Neural progenitor cell (in vitro differentiated cells): ENCODE measurements at regions not wholly inside any gene's neighbourhood (a gene's known extent, or its start where the extent isn't known, plus 50 kb on each side); places are given as distances from the start of the nearest gene placed in this dataset.

Experiments used
- DNase-seq: peaks from one replicate; pipeline ENCODE4 v3.0.0-alpha.2; 2016; ENCODE audit warnings: low spot score
- H2AFZ ChIP-seq: fragments of 200-600 bp; sonication (generic); replicated peaks from 2 replicates; pipeline ENCODE4 v1.6.1; 2016; ENCODE audit warnings: antibody characterized with exemption
- H3F3A ChIP-seq: fragments of 200-600 bp; sonication (generic); 2 replicates; pipeline ENCODE4 v1.6.1; 2016; ENCODE audit warnings: antibody characterized with exemption, low read depth
- H3K27ac ChIP-seq: fragments of 200-600 bp; sonication (generic); 2 replicates; pipeline ENCODE4 v1.5.1; 2016; ENCODE audit warnings: mild to moderate bottlenecking
- H3K27me3 ChIP-seq: fragments of 200-600 bp; sonication (generic); 2 replicates; pipeline ENCODE4 v1.6.1; 2016; ENCODE audit warnings: mild to moderate bottlenecking, moderate library complexity
- H3K36me3 ChIP-seq: fragments of 200-600 bp; sonication (generic); 2 replicates; pipeline ENCODE4 v1.5.1; 2016
- H3K4me1 ChIP-seq: fragments of 200-600 bp; sonication (generic); 2 replicates; pipeline ENCODE4 v1.6.1; 2016; ENCODE audit warnings: mixed run types
- H3K4me2 ChIP-seq: fragments of 200-600 bp; sonication (generic); 2 replicates; pipeline ENCODE4 v1.6.1; 2016
- H3K4me3 ChIP-seq: fragments of 200-600 bp; sonication (generic); 2 replicates; pipeline ENCODE4 v1.5.1; 2016
- H3K79me2 ChIP-seq: fragments of 200-600 bp; sonication (generic); 2 replicates; pipeline ENCODE4 v1.6.1; 2016; ENCODE audit warnings: low read depth
- H3K9ac ChIP-seq: fragments of 200-600 bp; sonication (generic); 2 replicates; pipeline ENCODE4 v1.6.1; 2016
- H3K9me3 ChIP-seq: fragments of 200-600 bp; sonication (generic); 2 replicates; pipeline ENCODE4 v1.5.1; 2016; ENCODE audit warnings: low read depth
- H4K20me1 ChIP-seq: fragments of 200-600 bp; sonication (generic); 2 replicates; pipeline ENCODE4 v1.6.1; 2016; ENCODE audit warnings: low read depth
- H3K27ac Mint-ChIP-seq: 3 replicates; pipeline ENCODE4 v1.8.0; 2021; ENCODE audit warnings: mixed read lengths
- H3K27me3 Mint-ChIP-seq: 2 replicates; pipeline ENCODE4 v1.8.0; 2022; ENCODE audit warnings: low read depth, mild to moderate bottlenecking, inconsistent platforms, moderate library complexity, mixed read lengths; ENCODE audit not compliant: insufficient read depth
- H3K36me3 Mint-ChIP-seq: 3 replicates; pipeline ENCODE4 v1.8.0; 2021; ENCODE audit warnings: mixed read lengths
- H3K4me1 Mint-ChIP-seq: 3 replicates; pipeline ENCODE4 v1.8.0; 2021; ENCODE audit warnings: mixed read lengths
- H3K4me3 Mint-ChIP-seq: 3 replicates; pipeline ENCODE4 v1.8.0; 2021; ENCODE audit warnings: mild to moderate bottlenecking, moderate library complexity, mixed read lengths
- H3K9me3 Mint-ChIP-seq: 3 replicates; pipeline ENCODE4 v1.8.0; 2020; ENCODE audit warnings: mixed read lengths
- CTCF ChIP-seq: fragments of 200-600 bp; sonication (generic); IDR thresholded peaks from 2 replicates; pipeline ENCODE4 v1.5.1; 2017; ENCODE audit warnings: antibody characterized with exemption, mild to moderate bottlenecking
- EZH2 ChIP-seq: fragments of 200-600 bp; sonication (generic); IDR thresholded peaks from 2 replicates; pipeline ENCODE4 v1.6.1; 2017; ENCODE audit warnings: antibody characterized with exemption, mild to moderate bottlenecking, moderate library complexity
- EZH2phosphoT487 ChIP-seq: fragments of 200-600 bp; sonication (generic); IDR thresholded peaks from 2 replicates; pipeline ENCODE4 v1.6.1; 2017; ENCODE audit warnings: antibody characterized with exemption

GRCh38 chr2:145221516-145221915 is 701.6 kb upstream of the ZEB2 start:
- no peak for DNase-seq
- Histone ChIP-seq H3K4me3 (no peak overlapping the region), H3K9ac (no peak overlapping the region), H3K4me1 (no peaks in the 10 kb centered on the region), H3K27ac (no peak overlapping the region), H3F3A (no peaks in the 10 kb centered on the region), H2AFZ (no peak overlapping the region), H4K20me1 (no peaks in the 10 kb centered on the region), H3K36me3 (no peaks in the 10 kb centered on the region), H3K79me2 (no peaks in the 10 kb centered on the region), H3K4me2 (no peak overlapping the region), H3K9me3 (no peaks in the 10 kb centered on the region), H3K27me3 (no peaks in the 10 kb centered on the region)
- peaks cover 2% of the 10 kb centered on the region for H3K27me3 Mint-ChIP-seq
- H3K27ac Mint-ChIP-seq: no peak overlapping the region
- peaks cover 9% of the 10 kb centered on the region for H3K4me1 Mint-ChIP-seq
- no peaks in the 10 kb centered on the region for H3K36me3 Mint-ChIP-seq
- peaks cover 5% of the 10 kb centered on the region for H3K9me3 Mint-ChIP-seq
- no peak overlapping the region for H3K4me3 Mint-ChIP-seq
- TF ChIP-seq EZH2 (no peak), CTCF (no peak), EZH2phosphoT487 (no peak)

- no peak overlapping the region for H2AFZ ChIP-seq
- H3K27ac Mint-ChIP-seq: no peak overlapping the region
Measured at GRCh38 chr2:145221032-145221431, 701.1 kb upstream of the ZEB2 start.

GRCh38 chr2:145220496-145220895 is 700.6 kb upstream of the ZEB2 start:
- H3K27ac Mint-ChIP-seq: no peak overlapping the region
- H3K4me2 ChIP-seq: no peak overlapping the region
- TF ChIP-seq EZH2 (no peak), EZH2phosphoT487 (no peak), CTCF (no peak)
- H3K4me1 ChIP-seq: no peaks in the 10 kb centered on the region
- H3K27ac ChIP-seq: no peak overlapping the region
- H3K27me3 ChIP-seq: no peaks in the 10 kb centered on the region
- H3K36me3 Mint-ChIP-seq: no peaks in the 10 kb centered on the region
- H3K36me3 ChIP-seq: no peaks in the 10 kb centered on the region
- no peak overlapping the region for H3K4me3 Mint-ChIP-seq
- H3F3A ChIP-seq: no peaks in the 10 kb centered on the region
- H3K79me2 ChIP-seq: no peaks in the 10 kb centered on the region
- H4K20me1 ChIP-seq: no peaks in the 10 kb centered on the region
- no peak for DNase-seq
- H3K4me1 Mint-ChIP-seq: peaks cover 9% of the 10 kb centered on the region
- H3K27me3 Mint-ChIP-seq: peaks cover 2% of the 10 kb centered on the region
- H2AFZ ChIP-seq: no peak overlapping the region
- no peaks in the 10 kb centered on the region for H3K9me3 ChIP-seq
- H3K9me3 Mint-ChIP-seq: peaks cover 5% of the 10 kb centered on the region
- no peak overlapping the region for H3K4me3 ChIP-seq
- H3K9ac ChIP-seq: no peak overlapping the region

More at GRCh38 chr2:145221032-145221431, 701.1 kb upstream of the ZEB2 start:
- H3K9me3 Mint-ChIP-seq: peaks cover 5% of the 10 kb centered on the region
- no peak overlapping the region for H3K27ac ChIP-seq
- no peaks in the 10 kb centered on the region for H3K27me3 ChIP-seq
- no peak overlapping the region for H3K4me3 Mint-ChIP-seq
- no peaks in the 10 kb centered on the region for H3K9me3 ChIP-seq
- H3K4me1 Mint-ChIP-seq: peaks cover 9% of the 10 kb centered on the region
- H3K36me3 ChIP-seq: no peaks in the 10 kb centered on the region
- H3K4me3 ChIP-seq: no peak overlapping the region
- peaks cover 2% of the 10 kb centered on the region for H3K27me3 Mint-ChIP-seq
- H3K36me3 Mint-ChIP-seq: no peaks in the 10 kb centered on the region
- H4K20me1 ChIP-seq: no peaks in the 10 kb centered on the region
- DNase-seq: no peak
- no peaks in the 10 kb centered on the region for H3F3A ChIP-seq
- H3K4me1 ChIP-seq: no peaks in the 10 kb centered on the region
- no peak overlapping the region for H3K4me2 ChIP-seq
- no peaks in the 10 kb centered on the region for H3K79me2 ChIP-seq
- no peak for TF ChIP-seq EZH2
- TF ChIP-seq CTCF: no peak
- TF ChIP-seq EZH2phosphoT487: no peak
- H3K9ac ChIP-seq: no peak overlapping the region
